ENCODE measurements at regions not wholly inside any gene's neighbourhood (a gene's known extent, or its start where the extent isn't known, plus 50 kb on each side); places are given as distances from the start of the nearest gene placed in this dataset.

GRCh38 chr19:32029235-32029634, 316.2 kb upstream of the ZNF507 start:
- Histone ChIP-seq H3K14ac (replicated peaks; ENCODE audit: low read depth, low read length) (no peak overlapping the region), H3K36me3 (ENCODE audit: control insufficient read depth, insufficient read depth, low read length) (no peaks in the 10 kb centered on the region), H2BK5ac (ENCODE audit: low read depth, low read length, poor library complexity, severe bottlenecking) (no peak overlapping the region), H3K4me2 (ENCODE audit: low read depth, low read length) (no peak overlapping the region), H3K4me1 (ENCODE audit: control insufficient read depth, insufficient read depth, low read length) (no peaks in the 10 kb centered on the region), H2AK5ac (ENCODE audit: low read depth, low read length) (no peak overlapping the region), H3K79me1 (ENCODE audit: low read depth in 1 of 2, low read length in 2 of 2) (no peaks in the 10 kb centered on the region), H3K4me3 (ENCODE audit: insufficient read depth, low read depth, low read length) (no peak overlapping the region), H4K8ac (ENCODE audit: low read depth in 2 of 2, low read length in 2 of 2) (no peak overlapping the region), H2AK9ac (replicated peaks; ENCODE audit: low read depth, low read length, poor library complexity) (no peak overlapping the region), H4K20me1 (ENCODE audit: insufficient read depth, low read length) (no peaks in the 10 kb centered on the region), H3K27me3 (ENCODE audit: control insufficient read depth, insufficient read depth, low read length) (no peaks in the 10 kb centered on the region), H3K9me1 (ENCODE audit: insufficient read depth, low read length) (no peaks in the 10 kb centered on the region), H3K4ac (ENCODE audit: low read depth, low read length) (no peak overlapping the region), H4K5ac (ENCODE audit: low read depth, low read length) (no peak overlapping the region), H3K18ac (ENCODE audit: low read depth, low read length) (no peak overlapping the region), H3K9me3 (ENCODE audit: control insufficient read depth, insufficient read depth, low read length) (peaks cover 3% of the 10 kb centered on the region), H3K9ac (ENCODE audit: low read depth, low read length) (no peak overlapping the region), H2BK120ac (ENCODE audit: low read depth, low read length) (no peak overlapping the region), H3K27ac (ENCODE audit: insufficient read depth, low read length) (no peak overlapping the region), H3K23ac (ENCODE audit: low read depth, low read length) (no peak overlapping the region), H4K91ac (ENCODE audit: insufficient read depth, low read depth, low read length) (no peak overlapping the region), H3K56ac (ENCODE audit: extremely low read depth, insufficient read depth, low read length) (no peak overlapping the region), H2BK20ac (ENCODE audit: low read depth, low read length) (no peak overlapping the region), H2BK15ac (ENCODE audit: low read depth, low read length) (no peak overlapping the region), H2AFZ (replicated peaks; ENCODE audit: low read length, poor library complexity) (peak overlapping the region; percentile 23)
- ChIA-PET POLR2A (ENCODE audit: unreplicated experiment) (no interaction called here), CTCF (no interaction called here)
- 70% methylated on average over 4 of the region's 6 CpGs; no CpG with 5 or more reads in 1 of the 2 experiments for WGBS, 2 experiments (ENCODE audit: extremely low coverage in 2 of 2, insufficient read length in 1 of 2)
- no peak for DNase-seq
- ATAC-seq (ENCODE audit: low read depth): no peak
- TF ChIP-seq ELK1 (IDR thresholded peaks at IDR 0.05; ENCODE audit: borderline replicate concordance, low read depth, low read length) (no peak), CEBPB (IDR thresholded peaks at IDR 0.05; ENCODE audit: low read depth, low read length) (no peak), RCOR1 (IDR thresholded peaks at IDR 0.05; ENCODE audit: insufficient replicate concordance, low read length) (no peak), RFX5 (IDR thresholded peaks at IDR 0.05; ENCODE audit: low read depth, low read length) (no peak), SMC3 (IDR thresholded peaks at IDR 0.05; ENCODE audit: low read depth, low read length) (no peak), POLR2A (IDR thresholded peaks at IDR 0.05; ENCODE audit: low read depth, low read length) (no peak), BHLHE40 (IDR thresholded peaks at IDR 0.05; ENCODE audit: low read depth, low read length) (no peak), MAFK (IDR thresholded peaks at IDR 0.05; ENCODE audit: low read depth, low read length) (no peak), MAZ (IDR thresholded peaks at IDR 0.05; ENCODE audit: borderline replicate concordance, low read depth, low read length) (no peak), NFE2L2 (IDR thresholded peaks at IDR 0.05; ENCODE audit: low read depth, low read length) (no peak), USF2 (IDR thresholded peaks at IDR 0.05; ENCODE audit: low read depth, low read length) (no peak), RAD21 (IDR thresholded peaks at IDR 0.05; ENCODE audit: low read length) (no peak), CTCF (conservative IDR thresholded peaks at IDR 0.05; ENCODE audit: low read depth, low read length) (no peak), CHD1 (IDR thresholded peaks at IDR 0.05; ENCODE audit: low read depth, low read length) (no peak), MXI1 (IDR thresholded peaks at IDR 0.05; ENCODE audit: borderline replicate concordance, low read depth, low read length) (no peak), FOS (IDR thresholded peaks at IDR 0.05; ENCODE audit: low read depth, low read length) (no peak)
- dilution Hi-C loops (cut with HindIII; ENCODE audit: low sequenced_read_pairs, unreplicated experiment) (no loop called here), in situ Hi-C loops (cut with MboI; ENCODE audit: low sequenced_read_pairs) (no loop called here), intact Hi-C loops (cut with micrococcal nuclease) (no loop called here)
- BruUV-seq (replicated peaks): no TSS peak

Measured in IMR-90 (cell line).